ENCODE measurements at regions not wholly inside any gene's neighbourhood (a gene's known extent, or its start where the extent isn't known, plus 50 kb on each side); places are given as distances from the start of the nearest gene placed in this dataset.

GRCh38 chr2:121865914-121866313 lies 110.5 kb downstream of the TSN start:
- ChIA-PET POLR2A (ENCODE audit: partially characterized antibody) (no interaction called here), CTCF (ENCODE audit: partially characterized antibody) (no interaction called here)
- Histone ChIP-seq H2BK12ac (ENCODE audit: low read depth, low read length) (no peak overlapping the region), H3K4me1 (replicated peaks in 1 of 4; ENCODE audit: control insufficient read depth in 3 of 4, insufficient read depth in 4 of 4, low read length in 3 of 4) (no peaks in the 10 kb centered on the region), H2BK15ac (ENCODE audit: low read length) (no peak overlapping the region), H3K4ac (replicated peaks; ENCODE audit: insufficient read length, low read depth, low read length) (no peak overlapping the region), H3K27ac (ENCODE audit: low read depth, low read length) (no peak overlapping the region), H3K4me2 (ENCODE audit: insufficient read depth in 1 of 2, low read depth in 2 of 2, low read length in 2 of 2) (no peak overlapping the region), H2AFZ (ENCODE audit: low read length) (no peak overlapping the region), H3K14ac (ENCODE audit: insufficient read length) (no peak overlapping the region), H3K79me2 (ENCODE audit: control insufficient read depth in 1 of 2, insufficient read depth in 2 of 2, low read length in 2 of 2) (no peaks in the 10 kb centered on the region; a peak in 1 of 4 replicates), H3K79me1 (ENCODE audit: low read depth, low read length) (no peaks in the 10 kb centered on the region), H3K9me3 (ENCODE audit: insufficient read depth in 2 of 2, low read depth in 1 of 2, low read length in 1 of 2) (no peaks in the 10 kb centered on the region; a peak in 1 of 4 replicates), H3K18ac (ENCODE audit: extremely low read depth, low read length) (no peak overlapping the region), H4K20me1 (replicated peaks in 1 of 2; ENCODE audit: control insufficient read depth in 1 of 2, insufficient read depth in 2 of 2, low read length in 2 of 2) (no peaks in the 10 kb centered on the region), H3K56ac (replicated peaks; ENCODE audit: insufficient read length, low read depth, low read length) (no peak overlapping the region), H2AK5ac (ENCODE audit: low read depth, low read length) (no peak overlapping the region), H2BK20ac (ENCODE audit: low read length) (no peak overlapping the region), H3K27me3 (replicated peaks in 1 of 4; ENCODE audit: control insufficient read depth in 3 of 4, extremely low read depth in 1 of 4, insufficient read depth in 3 of 4, low read length in 3 of 4) (no peaks in the 10 kb centered on the region), H3K4me3 (ENCODE audit: extremely low read depth in 1 of 4, insufficient read depth in 2 of 4, low read depth in 3 of 4, low read length in 4 of 4) (no peak overlapping the region), H4K5ac (ENCODE audit: insufficient read length, low read depth, low read length) (no peak overlapping the region), H3K9ac (replicated peaks in 1 of 4; ENCODE audit: extremely low read depth in 1 of 4, low read depth in 3 of 4, low read length in 3 of 4) (no peak overlapping the region), H2BK5ac (ENCODE audit: low read depth, low read length) (no peak overlapping the region), H3K36me3 (ENCODE audit: control insufficient read depth in 2 of 4, insufficient read depth in 4 of 4, low read length in 3 of 4) (no peaks in the 10 kb centered on the region), H3K23ac (ENCODE audit: insufficient read length) (no peak overlapping the region), H4K8ac (ENCODE audit: extremely low read depth, insufficient read depth, low read length) (no peak overlapping the region), H2BK120ac (replicated peaks; ENCODE audit: low read depth, low read length) (no peak overlapping the region), H4K91ac (replicated peaks; ENCODE audit: insufficient read length, low read length) (no peak overlapping the region), H3K23me2 (ENCODE audit: low read depth, low read length) (no peaks in the 10 kb centered on the region)
- TF ChIP-seq EP300 (IDR thresholded peaks at IDR 0.05; ENCODE audit: borderline replicate concordance in 1 of 2, low read depth in 2 of 2, low read length in 2 of 2), result no peak
- 78% methylated on average over 2 of the region's 2 CpGs; no CpG with 5 or more reads in 1 of the 2 experiments for WGBS, 2 experiments (ENCODE audit: extremely low coverage in 1 of 2, insufficient coverage in 1 of 2, insufficient read length in 1 of 2, insufficient replicate concordance in 2 of 2, low coverage in 1 of 2, low lambda C conversion rate in 2 of 2, missing lambda C conversion rate in 1 of 2)
- FAIRE-seq, result no peak
- DNase-seq (ENCODE audit: low read depth in 1 of 2, low spot score in 2 of 2), result no peak
